NCI-H69 (cell line): ENCODE measurements at regions not wholly inside any gene's neighbourhood (a gene's known extent, or its start where the extent isn't known, plus 50 kb on each side); places are given as distances from the start of the nearest gene placed in this dataset.

Source experiments
- DNase-seq: peaks from one replicate; lab custom pipeline; 2025; lab: John Stamatoyannopoulos, UW

DNA sequence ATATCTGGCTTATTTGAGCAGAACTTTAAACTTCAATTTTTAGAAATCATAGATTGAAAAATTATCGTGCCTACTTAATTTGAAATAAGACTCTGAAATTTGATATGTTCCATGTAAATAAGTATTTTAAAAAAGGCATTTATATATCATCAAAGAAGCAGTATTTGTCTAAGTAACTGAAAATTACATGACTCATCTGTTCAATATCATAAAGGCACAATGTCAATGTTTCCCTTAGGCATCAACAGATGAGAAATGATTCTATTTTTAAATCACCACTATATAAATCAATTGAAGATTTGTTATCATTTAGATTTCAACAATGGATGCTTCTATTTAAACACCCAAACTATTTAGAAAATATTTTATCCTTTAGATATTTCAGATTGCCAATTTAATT lies 142.9 kb upstream of the POU5F2 start:
- DNase-seq, result peak; percentile 89

DNA sequence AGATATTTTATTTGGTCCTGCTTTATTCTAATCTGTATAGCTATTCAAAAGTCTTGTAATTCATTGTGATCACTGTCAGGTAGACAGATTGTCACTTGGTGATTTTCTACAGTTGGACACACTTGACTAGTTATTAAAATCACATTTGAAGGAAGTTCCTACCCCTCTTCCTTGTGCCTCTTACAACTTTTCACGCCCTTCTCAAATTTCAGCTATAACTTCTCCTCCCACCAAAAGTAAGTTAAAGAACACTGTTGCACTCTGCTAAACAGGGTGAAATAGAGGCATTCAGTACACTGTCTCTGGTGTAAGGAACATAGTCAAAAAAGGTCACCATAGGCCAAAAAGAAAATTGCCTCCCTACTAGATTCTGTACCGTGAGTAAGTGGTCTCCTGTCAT lies 142.1 kb upstream of the POU5F2 start:
- peak; percentile 97 for DNase-seq

DNA sequence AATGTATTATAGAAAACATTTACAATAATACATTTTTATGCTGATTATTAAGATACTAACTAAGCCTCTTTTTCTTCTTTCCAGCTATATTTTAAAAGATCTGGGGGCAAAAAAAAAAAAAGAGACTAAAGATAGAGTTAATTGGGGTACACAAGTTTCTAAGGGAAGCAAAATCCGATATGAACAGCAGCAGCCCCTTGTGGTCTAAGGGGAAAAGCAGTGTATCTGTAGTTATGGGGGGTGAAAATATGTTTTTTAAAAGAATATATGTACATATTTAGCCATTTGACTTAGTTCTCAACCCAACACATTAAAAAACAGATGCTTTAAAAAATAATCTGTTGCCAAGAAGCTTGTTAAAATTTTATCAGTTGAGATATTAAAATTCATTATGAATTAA lies 134.3 kb upstream of the POU5F2 start:
- DNase-seq, result no peak

DNA sequence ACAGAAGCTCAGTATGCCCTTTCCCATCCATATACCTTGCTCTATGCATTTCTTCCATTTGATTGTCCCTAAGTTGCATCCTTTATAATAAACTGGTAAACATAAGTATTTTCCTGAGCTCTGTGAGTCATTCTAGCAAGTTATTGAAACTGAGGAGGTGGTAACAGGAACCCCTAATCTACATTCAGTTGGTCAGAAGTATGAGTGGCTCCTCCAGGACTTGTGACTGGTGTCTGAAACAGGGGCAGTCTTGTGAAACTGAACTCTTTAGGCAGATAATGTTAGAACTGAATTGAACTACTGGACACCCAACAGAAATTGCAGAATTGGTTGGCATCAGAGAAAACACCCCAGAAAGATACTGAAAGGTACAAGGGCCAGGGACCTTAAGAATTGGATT lies 133.1 kb upstream of the POU5F2 start:
- DNase-seq, result no peak

DNA sequence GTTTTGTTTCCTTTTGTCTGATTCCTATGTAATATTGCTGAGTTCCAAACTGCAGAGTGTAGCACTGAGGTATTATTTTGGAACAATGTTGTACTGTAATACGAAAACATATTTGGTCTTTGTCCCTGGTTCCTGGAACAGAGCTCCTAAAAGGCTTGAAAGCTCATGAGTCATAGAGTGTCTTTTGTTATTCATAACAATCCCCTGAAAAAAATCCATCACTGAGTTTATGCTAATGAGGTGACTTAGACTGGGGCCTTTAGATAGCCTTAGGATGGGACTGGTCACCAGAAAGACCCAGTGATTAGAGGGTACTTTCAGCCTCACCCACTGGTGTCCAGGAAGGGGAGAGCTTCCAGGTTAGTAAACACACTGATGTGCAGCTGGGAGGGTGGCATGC lies 132.7 kb upstream of the POU5F2 start:
- peak; percentile 85 for DNase-seq

DNA sequence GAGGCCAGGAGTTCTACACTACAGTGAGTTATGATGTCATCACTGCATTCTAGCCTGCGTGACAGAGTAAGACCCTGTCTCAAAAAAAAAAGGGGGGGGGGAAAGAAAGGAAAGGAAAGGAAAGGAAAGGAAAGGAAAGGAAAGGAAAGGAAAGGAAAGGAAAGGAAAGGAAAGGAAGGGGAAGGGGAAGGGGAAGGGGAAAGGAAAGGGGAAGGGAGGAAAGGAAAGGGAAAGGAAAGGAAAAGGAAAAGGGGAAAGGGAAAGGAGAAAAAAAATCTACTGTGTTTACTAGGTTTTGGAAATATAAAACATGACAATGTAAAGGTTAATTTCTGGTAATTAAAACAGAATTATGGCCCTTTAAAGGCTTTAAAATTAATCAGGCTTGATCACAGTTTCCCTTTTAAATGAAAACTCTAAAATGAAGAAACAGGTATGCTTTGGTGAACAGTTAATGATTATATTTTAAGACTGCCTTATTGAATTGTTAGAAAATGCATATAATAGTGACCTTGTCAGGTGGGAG lies 131.9 kb upstream of the POU5F2 start:
- peak; percentile 11 for DNase-seq

DNA sequence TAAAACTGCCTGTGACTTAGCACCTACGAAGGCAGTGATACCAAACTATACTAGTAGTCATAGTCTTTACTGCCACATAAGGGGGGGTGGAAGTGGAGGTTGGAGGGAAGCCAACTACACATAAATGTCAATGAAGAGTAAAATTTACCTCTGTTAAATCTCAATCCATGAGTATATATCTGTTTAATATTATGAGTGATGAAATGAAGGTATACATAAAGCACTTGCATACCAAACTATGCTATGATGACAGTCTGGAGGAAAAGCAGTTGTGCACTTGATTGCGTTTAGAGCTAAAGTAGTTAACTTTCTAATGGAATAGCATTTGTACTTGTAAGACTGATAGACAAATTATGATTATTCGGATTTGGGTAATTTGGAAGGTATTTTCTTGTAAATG lies 129.2 kb upstream of the POU5F2 start:
- peak; percentile 15 for DNase-seq

DNA sequence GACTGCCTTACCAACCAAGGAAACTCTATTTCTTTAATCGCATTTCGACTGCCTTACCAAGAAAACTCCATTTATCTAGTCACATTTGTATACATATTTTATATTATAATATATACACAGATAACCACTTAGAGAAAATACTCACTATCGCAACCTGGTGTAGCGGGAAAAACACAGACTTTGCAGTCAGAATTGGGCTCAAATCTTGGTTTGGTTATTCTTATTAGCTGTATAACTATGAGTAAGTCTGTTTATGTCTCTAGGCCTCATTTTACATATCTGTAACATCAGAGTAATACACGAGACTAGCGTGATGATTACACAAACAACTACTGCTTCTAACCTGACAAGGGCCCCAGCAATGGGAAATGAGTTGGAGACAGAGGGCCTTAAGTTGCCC lies 127.5 kb upstream of the POU5F2 start:
- no peak for DNase-seq

DNA sequence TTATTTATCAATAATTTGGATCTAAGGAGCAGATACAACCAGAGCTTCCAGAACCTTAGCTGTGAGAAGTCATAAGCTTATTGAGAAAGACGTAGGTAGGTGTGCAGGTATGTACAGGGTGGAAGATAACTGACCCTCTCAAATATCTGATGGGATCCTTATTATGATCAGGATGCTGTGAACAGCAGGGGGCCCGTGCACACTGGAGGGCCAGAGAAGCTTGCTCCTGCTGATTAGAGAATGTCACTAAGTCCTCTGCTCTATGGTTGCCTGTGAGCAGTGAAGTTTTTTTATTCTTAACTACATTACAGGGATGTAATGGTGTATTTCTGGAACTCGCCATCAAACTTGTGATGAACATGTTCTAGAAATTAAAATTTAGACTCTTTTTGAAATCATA lies 108.9 kb upstream of the POU5F2 start:
- DNase-seq, result peak; percentile 52

DNA sequence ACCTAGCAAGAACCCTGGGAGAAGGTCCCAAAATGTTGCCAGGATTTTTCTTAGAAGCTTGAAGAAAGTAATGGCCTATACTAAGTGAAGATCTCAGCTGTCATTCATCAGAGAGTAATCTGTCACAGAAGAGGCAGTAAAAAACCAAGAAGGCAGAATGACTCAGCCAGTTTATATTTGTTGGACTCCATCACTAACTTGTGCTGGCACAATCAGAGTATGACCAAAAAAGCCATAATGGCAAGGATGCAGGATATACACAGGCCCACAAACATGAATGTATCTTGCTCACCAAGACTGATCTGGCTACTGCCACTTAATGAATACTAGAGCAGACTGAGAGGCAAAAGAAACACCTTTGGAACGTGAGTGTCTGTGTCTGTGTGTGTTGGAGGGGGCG lies 104.0 kb upstream of the POU5F2 start:
- no peak for DNase-seq

DNA sequence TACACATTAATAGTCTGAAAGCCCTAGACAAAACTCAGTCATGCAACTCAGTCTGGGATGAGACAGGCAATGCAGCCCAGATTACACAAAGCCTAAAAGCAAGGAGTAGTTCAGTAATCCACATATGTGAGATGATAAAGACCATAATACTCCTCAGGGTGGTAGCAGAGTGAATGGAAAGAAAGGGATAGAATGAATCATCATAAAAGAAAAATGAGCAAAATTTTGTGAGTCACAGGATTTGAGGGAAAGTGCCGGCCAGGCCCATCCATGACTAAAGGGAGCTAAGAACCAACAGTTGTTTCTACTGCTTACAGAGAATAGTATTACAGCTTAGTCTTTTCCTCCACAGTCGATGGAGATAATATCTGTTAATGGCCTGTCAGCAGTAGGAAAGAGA lies 90.0 kb upstream of the POU5F2 start:
- no peak for DNase-seq

DNA sequence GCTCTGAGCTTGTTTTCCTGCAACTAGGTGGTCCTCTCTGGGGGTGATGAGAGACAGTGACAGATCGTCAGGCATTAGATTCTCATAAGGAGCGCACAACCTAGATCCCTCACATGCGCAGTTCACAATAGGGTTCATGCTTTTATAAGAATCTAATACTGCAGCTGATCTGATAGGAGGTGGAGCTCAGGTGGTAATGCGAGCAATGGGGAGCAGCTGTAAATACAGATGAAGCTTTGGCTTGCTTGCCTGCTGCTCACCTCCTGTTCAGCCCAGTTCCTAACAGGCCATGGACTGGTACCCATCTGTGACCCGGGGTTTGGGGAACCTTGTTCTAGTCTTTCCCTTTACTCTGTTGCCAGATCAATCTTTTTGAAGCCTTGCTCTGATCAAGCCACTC lies 89.5 kb upstream of the POU5F2 start:
- no peak for DNase-seq

DNA sequence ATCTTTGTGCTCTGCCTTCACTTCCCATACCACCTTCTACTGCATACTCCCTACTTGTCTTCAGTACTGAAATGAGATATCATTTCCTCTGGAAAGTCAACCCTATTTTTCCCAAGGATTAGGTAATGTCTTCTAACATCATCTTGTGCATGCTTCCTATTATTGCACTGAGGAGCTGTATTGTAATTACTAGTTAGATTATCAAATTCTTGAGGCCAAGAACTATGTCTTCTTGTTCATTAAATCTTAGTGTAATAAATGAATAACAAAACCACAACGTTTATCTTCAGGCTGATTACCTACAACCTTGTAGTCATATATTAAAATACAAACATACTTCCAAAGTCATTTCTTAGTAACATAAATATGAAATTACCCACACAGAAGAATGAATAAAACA lies 87.9 kb upstream of the POU5F2 start:
- DNase-seq, result no peak

DNA sequence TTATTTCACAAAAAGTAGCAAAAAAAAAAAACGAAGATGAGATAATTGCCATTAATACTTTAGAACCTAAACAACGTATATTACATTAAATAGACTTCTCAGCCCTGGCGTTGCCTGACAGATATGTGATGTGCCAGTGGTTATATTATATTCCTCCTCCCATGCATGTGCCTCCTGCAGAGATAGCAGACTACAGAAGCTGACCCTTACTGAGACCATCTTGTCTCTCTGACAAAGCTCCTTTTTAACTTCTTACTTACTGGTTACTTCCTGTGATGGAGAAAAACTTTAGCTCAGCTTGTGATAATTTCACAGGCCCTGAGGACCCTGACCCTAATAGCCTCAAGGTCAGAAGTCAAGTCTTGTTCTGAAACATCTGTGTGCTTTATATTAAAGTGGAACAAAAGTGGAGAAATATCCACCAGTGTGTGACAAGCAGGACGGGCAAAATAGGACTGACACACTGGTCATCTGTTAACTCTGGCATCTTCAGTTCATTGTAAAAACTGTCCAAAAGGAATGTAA lies 80.6 kb upstream of the POU5F2 start:
- peak; percentile 47 for DNase-seq

DNA sequence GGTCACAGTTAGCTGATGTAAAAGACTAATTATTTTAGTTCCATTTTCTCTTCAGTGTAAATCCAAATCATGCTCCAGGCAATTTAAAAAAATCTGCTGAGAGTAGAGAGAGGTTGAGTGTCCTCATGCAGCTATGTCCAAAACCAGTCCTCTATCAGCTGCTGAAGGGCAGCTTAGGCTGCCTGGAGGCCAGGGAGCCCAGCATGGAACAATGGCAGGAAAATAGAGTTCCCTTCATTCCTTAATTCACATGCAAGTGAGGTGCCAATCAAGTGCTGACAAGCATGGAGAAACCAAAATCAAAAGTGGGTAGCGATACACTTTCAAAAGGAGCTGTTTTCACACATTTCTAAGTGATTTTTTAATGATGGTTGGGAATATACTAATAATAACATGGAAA lies 78.3 kb upstream of the POU5F2 start:
- peak; percentile 21 for DNase-seq

DNA sequence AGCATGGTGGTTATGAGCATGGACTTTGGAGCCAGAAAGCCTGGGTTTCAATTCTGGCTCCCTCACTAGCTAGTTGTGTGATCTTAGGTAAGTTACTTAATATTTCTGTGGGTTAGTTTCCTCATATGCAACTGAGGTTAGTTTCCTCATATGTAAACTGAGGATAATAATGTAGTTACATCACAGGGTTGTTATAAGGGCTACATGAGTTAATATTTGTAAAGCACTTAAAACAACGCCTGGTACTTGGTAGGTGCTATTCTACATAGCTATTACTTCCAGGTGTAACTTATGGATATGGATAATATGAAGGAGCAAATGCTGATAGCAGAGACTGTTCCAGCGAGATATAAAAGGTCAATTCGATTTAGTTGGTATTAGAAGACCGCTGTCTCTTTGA lies 69.4 kb upstream of the POU5F2 start:
- no peak for DNase-seq

DNA sequence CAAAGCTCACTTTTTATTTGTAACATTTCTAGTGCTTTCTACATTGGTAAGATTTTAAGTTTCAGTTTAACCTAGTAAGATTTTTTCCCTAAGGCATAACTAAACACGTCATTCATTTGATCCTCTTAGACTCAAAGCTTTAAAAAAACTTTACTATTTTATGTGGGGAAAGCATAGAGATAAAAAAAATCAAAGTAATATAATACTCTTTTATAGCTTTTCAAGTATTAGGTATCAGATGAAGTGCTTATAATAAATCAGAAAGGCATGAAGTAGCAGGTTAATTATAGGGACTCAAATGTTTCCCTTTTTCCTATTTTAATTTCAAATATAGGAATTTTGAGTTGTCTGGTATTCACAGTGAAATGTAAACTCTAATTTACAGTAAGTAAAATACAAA lies 68.0 kb upstream of the POU5F2 start:
- peak; percentile 51 for DNase-seq

DNA sequence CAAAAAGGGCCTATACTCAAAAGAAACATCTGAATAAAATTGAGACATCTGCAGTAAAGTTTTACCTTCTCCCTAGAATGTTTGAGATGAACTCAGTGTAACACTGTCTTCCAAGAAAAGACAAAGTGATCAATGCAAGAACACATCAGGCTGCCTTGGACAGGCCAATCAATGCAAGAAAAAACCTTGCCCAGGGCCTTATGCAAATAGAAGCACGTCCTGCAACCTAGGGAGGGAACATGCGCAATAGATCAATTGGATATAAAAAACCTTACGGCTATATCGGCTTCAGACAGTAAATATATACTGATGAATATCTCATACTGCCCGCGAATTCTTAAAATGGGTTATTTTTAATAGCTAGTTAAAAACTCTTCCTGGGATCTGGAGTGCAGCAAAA lies 66.4 kb upstream of the POU5F2 start:
- DNase-seq, result peak; percentile 97

DNA sequence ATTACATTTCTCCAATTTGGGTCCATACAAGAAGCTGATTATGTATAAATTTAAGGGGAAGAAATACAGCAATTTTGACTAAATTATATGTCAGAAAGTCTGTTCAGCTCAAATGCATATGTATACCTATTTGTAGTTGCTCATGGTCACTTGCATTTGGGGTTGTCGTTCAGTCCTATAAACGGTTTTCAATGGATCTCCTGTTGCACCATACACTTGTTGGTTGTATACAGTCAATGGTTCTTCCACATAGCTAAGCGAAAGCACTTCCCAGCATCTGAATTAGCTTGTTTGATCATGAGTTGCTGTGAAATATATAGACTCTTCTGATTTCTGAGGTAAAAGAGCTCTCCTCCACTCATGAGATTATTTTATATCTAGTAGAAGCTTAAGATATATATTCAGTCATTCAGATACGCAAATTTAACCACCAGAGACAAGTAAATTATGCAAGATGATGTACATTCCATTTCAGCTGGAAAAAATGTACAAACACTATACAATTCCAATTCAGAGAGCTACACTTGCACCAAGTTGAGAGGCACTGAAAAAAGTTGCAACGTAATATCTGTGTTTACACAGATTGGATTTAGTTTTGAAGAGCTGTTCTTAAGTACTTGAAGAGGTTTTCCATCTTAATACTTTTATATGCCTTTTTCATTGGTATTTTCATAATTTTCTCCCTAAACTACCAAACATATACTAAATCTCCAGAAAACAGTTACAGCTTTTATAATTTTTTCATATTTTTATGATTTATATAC lies 64.4 kb upstream of the POU5F2 start:
- peak; percentile 97 for DNase-seq

DNA sequence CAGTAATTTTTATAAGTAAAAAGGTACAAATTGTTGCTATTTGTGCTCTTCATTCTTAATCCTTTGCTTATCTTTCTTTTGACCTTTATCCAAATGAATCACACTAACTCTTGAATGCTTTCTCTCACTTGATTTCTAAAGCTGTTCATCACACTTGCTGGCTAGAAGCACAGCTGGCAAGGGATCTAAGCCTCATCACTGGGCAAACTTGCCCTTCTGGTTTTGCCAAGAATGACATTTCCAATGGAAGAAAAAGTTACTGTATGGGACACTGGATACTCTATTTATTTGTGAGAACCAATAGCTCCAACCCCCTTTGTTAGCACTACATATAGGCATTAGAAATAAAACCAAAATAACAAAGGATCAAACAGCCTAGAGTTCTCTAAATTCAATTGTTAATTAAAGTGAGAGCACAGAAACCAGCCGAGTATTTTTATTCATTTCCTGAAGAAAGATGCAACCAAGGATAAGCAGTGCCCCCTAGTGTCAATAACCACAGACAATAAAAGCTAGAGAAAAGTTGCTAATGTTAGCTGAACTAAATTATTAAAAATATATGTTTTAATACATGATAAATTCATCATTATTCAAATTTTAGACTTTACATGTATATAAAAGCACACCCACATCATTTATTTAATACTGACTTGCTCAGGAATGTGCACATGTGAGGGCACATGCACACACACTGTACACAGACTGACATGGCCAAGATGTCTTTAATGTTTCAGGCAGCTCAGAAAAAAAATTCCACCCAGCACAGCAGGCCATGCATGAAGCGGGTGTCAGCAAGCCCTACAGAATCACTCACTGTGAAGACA lies 59.8 kb upstream of the POU5F2 start:
- DNase-seq, result peak; percentile 98

DNA sequence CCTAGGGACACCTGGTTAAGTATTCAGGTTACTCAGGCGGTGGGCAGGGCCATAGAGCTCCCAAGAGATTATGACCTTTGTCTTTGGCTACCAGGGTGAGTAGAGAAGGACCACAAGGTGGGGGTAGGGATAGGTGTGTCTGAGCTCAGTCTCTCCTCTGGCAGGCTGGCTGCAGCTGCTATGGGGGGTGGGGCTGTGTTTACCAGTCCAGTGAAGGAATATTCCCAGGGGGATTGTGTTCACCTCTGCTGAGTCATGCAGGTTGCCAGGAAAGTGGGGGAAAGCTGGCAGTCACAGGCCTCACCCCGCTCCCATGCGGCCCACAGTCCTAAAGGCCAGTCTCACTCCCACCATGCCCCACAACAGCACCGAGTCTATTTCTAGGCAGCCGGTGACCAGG lies 53.6 kb upstream of the POU5F2 start:
- DNase-seq, result peak; percentile 98

DNA sequence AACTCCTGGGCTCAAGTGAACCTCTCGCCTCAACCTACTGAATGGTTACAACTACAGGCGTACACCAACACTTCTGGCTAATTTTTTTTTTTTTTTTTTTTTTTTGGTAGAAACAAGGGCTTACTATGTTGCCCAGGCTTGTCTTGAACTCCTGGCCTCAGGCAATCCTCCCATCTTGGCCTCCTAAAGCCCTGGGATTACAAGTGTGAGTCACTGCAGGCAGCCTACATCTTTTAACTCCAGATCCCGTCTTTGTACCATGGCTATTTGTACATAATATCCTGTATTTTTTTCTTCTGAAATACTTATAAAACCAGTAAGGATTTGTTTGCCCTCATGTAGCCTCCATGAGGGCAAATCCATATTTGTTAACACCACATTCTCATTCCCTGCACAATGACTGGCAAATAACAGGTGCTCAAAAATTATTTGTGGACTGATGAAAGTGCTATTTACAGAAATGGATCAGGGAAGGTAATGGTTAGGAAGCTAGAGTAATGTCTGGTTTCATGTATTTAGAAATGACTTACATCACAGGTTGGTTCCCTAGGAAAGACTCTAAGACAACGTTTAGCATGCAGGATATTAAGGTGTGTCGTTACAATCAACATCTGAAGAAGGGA lies 51.9 kb upstream of the POU5F2 start:
- DNase-seq, result peak; percentile 62
